Immature natural killer cell (primary cell): ENCODE measurements at regions not wholly inside any gene's neighbourhood (a gene's known extent, or its start where the extent isn't known, plus 50 kb on each side); places are given as distances from the start of the nearest gene placed in this dataset.
"Not testable (repeated sequence)": the region's sequence is repeated elsewhere in the genome, so short reads cannot be mapped to it uniquely, and the experiment has no call there.

ENCODE experiments used
- DNase-seq, 3 donors: peaks; one replicate each; pipeline ENCODE4 v3.0.0; 2022; ENCODE audit warnings: mixed read lengths in 1 of 3
- H3K27ac Mint-ChIP-seq, 6 donors: one replicate each; pipeline ENCODE4 v1.8.0; 2020; ENCODE audit warnings: mixed read lengths in 6 of 6, mild to moderate bottlenecking in 5 of 6, inconsistent platforms in 4 of 6, moderate library complexity in 3 of 6
- H3K27me3 Mint-ChIP-seq, 3 donors: one replicate each; pipeline ENCODE4 v1.8.0; 2020 to 2021; ENCODE audit warnings: low read depth in 3 of 3, mild to moderate bottlenecking in 3 of 3, mixed read lengths in 3 of 3, moderate library complexity in 3 of 3, inconsistent platforms in 1 of 3
- H3K36me3 Mint-ChIP-seq, 3 donors: one replicate each; pipeline ENCODE4 v1.8.0; 2020; ENCODE audit warnings: mixed read lengths in 3 of 3, inconsistent platforms in 2 of 3, mild to moderate bottlenecking in 2 of 3
- H3K4me1 Mint-ChIP-seq, 2 donors: one replicate each; pipeline ENCODE4 v1.8.0; 2020; ENCODE audit warnings: inconsistent platforms in 2 of 2, mild to moderate bottlenecking in 2 of 2, mixed read lengths in 2 of 2, moderate library complexity in 1 of 2
- H3K4me3 Mint-ChIP-seq, 5 donors: one replicate each; pipeline ENCODE4 v1.8.0; 2020; ENCODE audit warnings: mild to moderate bottlenecking in 5 of 5, mixed read lengths in 5 of 5, inconsistent platforms in 3 of 5, moderate library complexity in 3 of 5
- H3K9me3 Mint-ChIP-seq, 6 donors: one replicate each; pipeline ENCODE4 v1.8.0; 2020; ENCODE audit warnings: mild to moderate bottlenecking in 6 of 6, mixed read lengths in 6 of 6, inconsistent platforms in 4 of 6, moderate library complexity in 3 of 6

- peaks cover 0 to 4% (median 3%) of the 10 kb centered on the region in 3 donors for H3K27me3 Mint-ChIP-seq
- peaks cover 0 to 3% of the 10 kb centered on the region in 2 donors for H3K4me1 Mint-ChIP-seq
- no peak overlapping the region for H3K27ac Mint-ChIP-seq
- no peak for DNase-seq
- no peaks in the 10 kb centered on the region for H3K36me3 Mint-ChIP-seq
- no peaks in the 10 kb centered on the region for H3K9me3 Mint-ChIP-seq
- H3K4me3 Mint-ChIP-seq = no peak overlapping the region
Measured at GRCh38 chr5:72600391-72600981, 93.3 kb upstream of the ZNF366 start.

GRCh38 chr5:72599519-72600370 lies 92.5 kb upstream of the ZNF366 start:
- Mint-ChIP-seq H3K36me3 (no peaks in the 10 kb centered on the region), H3K4me1 (peaks cover 0 to 3% of the 10 kb centered on the region in 2 donors), H3K9me3 (no peaks in the 10 kb centered on the region), H3K27ac (no peak overlapping the region), H3K27me3 (peaks cover 0 to 4% (median 3%) of the 10 kb centered on the region in 3 donors), H3K4me3 (no peak overlapping the region)
- no peak for DNase-seq

GRCh38 chr5:72599065-72599433 lies 91.8 kb upstream of the ZNF366 start:
- Mint-ChIP-seq H3K36me3 (no peaks in the 10 kb centered on the region), H3K9me3 (no peaks in the 10 kb centered on the region), H3K4me3 (no peak overlapping the region), H3K27me3 (peaks cover 0 to 3% (median 2%) of the 10 kb centered on the region in 3 donors), H3K27ac (no peak overlapping the region), H3K4me1 (peaks cover 0 to 3% of the 10 kb centered on the region in 2 donors)
- no peak for DNase-seq

- DNase-seq = no peak
- Mint-ChIP-seq H3K27ac (no peak overlapping the region), H3K27me3 (peaks cover 1 to 3% (median 2%) of the 10 kb centered on the region in 3 donors), H3K36me3 (no peaks in the 10 kb centered on the region), H3K9me3 (no peaks in the 10 kb centered on the region), H3K4me1 (peaks cover 0 to 3% of the 10 kb centered on the region in 2 donors), H3K4me3 (no peak overlapping the region)
Measured at GRCh38 chr5:72598401-72599064, 91.3 kb upstream of the ZNF366 start.

GRCh38 chr5:72597456-72597948 lies 90.3 kb upstream of the ZNF366 start:
- H3K36me3 Mint-ChIP-seq = no peaks in the 10 kb centered on the region

GRCh38 chr5:72596956-72597355 lies 89.7 kb upstream of the ZNF366 start:
- Mint-ChIP-seq H3K27me3 (peaks cover 1 to 4% (median 3%) of the 10 kb centered on the region in 3 donors), H3K36me3 (no peaks in the 10 kb centered on the region), H3K27ac (no peak overlapping the region)

More at GRCh38 chr5:72597456-72597948, 90.3 kb upstream of the ZNF366 start:
- no peak for DNase-seq
- Mint-ChIP-seq H3K27me3 (peaks cover 1 to 3% (median 2%) of the 10 kb centered on the region in 3 donors), H3K4me1 (peaks cover 0 to 3% of the 10 kb centered on the region in 2 donors), H3K9me3 (peaks cover 0 to 2% (median 0%) of the 10 kb centered on the region in 6 donors), H3K4me3 (no peak overlapping the region), H3K27ac (no peak overlapping the region)

GRCh38 chr5:72588640-72589039 lies 81.4 kb upstream of the ZNF366 start:
- Mint-ChIP-seq H3K4me1 (no peaks in the 10 kb centered on the region), H3K36me3 (no peaks in the 10 kb centered on the region), H3K4me3 (no peak overlapping the region), H3K27ac (no peak overlapping the region), H3K27me3 (peaks cover 3 to 5% (median 5%) of the 10 kb centered on the region in 3 donors), H3K9me3 (peaks cover 0 to 2% (median 0%) of the 10 kb centered on the region in 6 donors)
- no peak for DNase-seq

More at GRCh38 chr5:72596956-72597355, 89.7 kb upstream of the ZNF366 start:
- DNase-seq = no peak
- Mint-ChIP-seq H3K4me3 (no peak overlapping the region), H3K9me3 (peaks cover 0 to 2% (median 0%) of the 10 kb centered on the region in 6 donors), H3K4me1 (peaks cover 0 to 3% of the 10 kb centered on the region in 2 donors)

GRCh38 chr5:72587661-72588308 lies 80.6 kb upstream of the ZNF366 start:
- H3K27ac Mint-ChIP-seq = no peak overlapping the region
- H3K27me3 Mint-ChIP-seq = peaks cover 3 to 5% (median 5%) of the 10 kb centered on the region in 3 donors
- DNase-seq = no peak
- H3K36me3 Mint-ChIP-seq = no peaks in the 10 kb centered on the region
- H3K4me1 Mint-ChIP-seq = no peaks in the 10 kb centered on the region
- peaks cover 0 to under 1% (median 0%) of the 10 kb centered on the region in 6 donors for H3K9me3 Mint-ChIP-seq
- H3K4me3 Mint-ChIP-seq = no peak overlapping the region

- Mint-ChIP-seq H3K36me3 (no peaks in the 10 kb centered on the region), H3K9me3 (peaks cover 0 to 5% (median 0%) of the 10 kb centered on the region in 6 donors), H3K27ac (no peak overlapping the region), H3K4me1 (no peaks in the 10 kb centered on the region), H3K27me3 (peaks cover under 1 to 5% (median 5%) of the 10 kb centered on the region in 3 donors), H3K4me3 (no peak overlapping the region)
- no peak for DNase-seq
Measured at GRCh38 chr5:72586788-72587530, 79.7 kb upstream of the ZNF366 start.

- Mint-ChIP-seq H3K36me3 (no peaks in the 10 kb centered on the region), H3K4me1 (no peaks in the 10 kb centered on the region)
- DNase-seq = no peak
Measured at GRCh38 chr5:72584466-72584865, 77.3 kb upstream of the ZNF366 start.

GRCh38 chr5:72579290-72579689 lies 72.1 kb upstream of the ZNF366 start:
- H3K36me3 Mint-ChIP-seq, H3K4me1 Mint-ChIP-seq, H3K27me3 Mint-ChIP-seq, H3K4me3 Mint-ChIP-seq, DNase-seq, H3K27ac Mint-ChIP-seq: not testable (repeated sequence)
- H3K9me3 Mint-ChIP-seq = peaks cover 3 to 24% (median 8%) of the 10 kb centered on the region in 6 donors

More at GRCh38 chr5:72584466-72584865, 77.3 kb upstream of the ZNF366 start:
- Mint-ChIP-seq H3K27ac (no peak overlapping the region), H3K9me3 (peaks cover 0 to 5% (median 1%) of the 10 kb centered on the region in 6 donors), H3K4me3 (no peak overlapping the region), H3K27me3 (peaks cover 2 to 5% (median 4%) of the 10 kb centered on the region in 3 donors)

GRCh38 chr5:72572236-72572765 lies 65.1 kb upstream of the ZNF366 start:
- Mint-ChIP-seq H3K27me3 (peaks cover 6 to 9% (median 9%) of the 10 kb centered on the region in 3 donors), H3K4me1 (no peaks in the 10 kb centered on the region), H3K27ac (no peak overlapping the region), H3K9me3 (peaks cover 0 to 13% (median 5%) of the 10 kb centered on the region in 6 donors), H3K4me3 (no peak overlapping the region), H3K36me3 (no peaks in the 10 kb centered on the region)
- no peak for DNase-seq
